ENCODE measurements at regions not wholly inside any gene's neighbourhood (a gene's known extent, or its start where the extent isn't known, plus 50 kb on each side); places are given as distances from the start of the nearest gene placed in this dataset.

GRCh38 chr3:22704166-22704565 lies 499.0 kb upstream of the UBE2E2 start:
- TF ChIP-seq POLR2AphosphoS5 (IDR thresholded peaks at IDR 0.05; ENCODE audit: borderline replicate concordance, low read depth, low read length) (no peak), EZH2 (IDR thresholded peaks at IDR 0.05) (no peak), FOXP2 (optimal IDR thresholded peaks at IDR 0.05; ENCODE audit: control extremely low read depth, extremely low read length, insufficient read depth) (no peak)

All from SK-N-MC (cell line).